SK-N-SH (cell line): ENCODE measurements at regions not wholly inside any gene's neighbourhood (a gene's known extent, or its start where the extent isn't known, plus 50 kb on each side); places are given as distances from the start of the nearest gene placed in this dataset.
A peak's percentile ranks its signal among the peaks of the same experiment; 100 is the strongest.

Experiments
- CTCF ChIA-PET: fragments of 300-600, 350-600 bp; formaldehyde crosslinking; extraction: SDS; loops from one replicate; lab custom pipeline; 2021; lab: Yijun Ruan, JAX
- POLR2A ChIA-PET: fragments of 350-600 bp; sonication (Branson Sonifier 250); formaldehyde crosslinking; extraction: SDS; loops from one replicate; lab custom pipeline; 2020; ENCODE audit warnings: antibody characterized with exemption, inconsistent platforms; lab: Yijun Ruan, JAX
- DNase-seq: peaks from one replicate; pipeline ENCODE4 v3.0.0; 2012
- H2AFZ ChIP-seq: fragments of 200-600 bp; sonication (generic); 2 replicates; pipeline ENCODE4 v1.8.1; 2016; ENCODE audit warnings: antibody characterized with exemption, mild to moderate bottlenecking, low read depth
- H3F3A ChIP-seq: fragments of 200-600 bp; sonication (generic); replicated peaks from 2 replicates; pipeline ENCODE3; 2016; ENCODE audit warnings: antibody characterized with exemption, mild to moderate bottlenecking; ENCODE audit not compliant: insufficient read depth
- H3K27ac ChIP-seq, 2 experiments: fragments of 200-500 bp in 1 of 2; fragments of 200-600 bp in 1 of 2; sonication (Bioruptor generic) in 1 of 2; sonication (generic), shearing (Covaris generic) in 1 of 2; 2 replicates each; pipeline versions ENCODE4 v1.5.1 to v1.6.1; 2014 to 2016; ENCODE audit warnings: low read depth in 2 of 2, inconsistent platforms in 1 of 2, low read length in 1 of 2, mild to moderate bottlenecking in 1 of 2, mixed read lengths in 1 of 2
- H3K27me3 ChIP-seq: fragments of 200-600 bp; sonication (generic), shearing (Covaris generic); 2 replicates; pipeline ENCODE4 v1.6.1; 2016; ENCODE audit warnings: mixed run types; ENCODE audit not compliant: insufficient read depth
- H3K36me3 ChIP-seq, 2 experiments: fragments of 200-500 bp in 1 of 2; fragments of 200-600 bp in 1 of 2; sonication (Bioruptor generic) in 1 of 2; sonication (generic) in 1 of 2; replicated peaks in 1 of 2; 2 replicates each; pipeline versions ENCODE3 to v1.5.1; 2014 to 2016; ENCODE audit warnings: low read length in 1 of 2, mild to moderate bottlenecking in 1 of 2; ENCODE audit not compliant: insufficient read depth in 2 of 2, control insufficient read depth in 1 of 2
- H3K4me1 ChIP-seq, 2 experiments: fragments of 200-500 bp in 1 of 2; fragments of 200-600 bp in 1 of 2; sonication (Bioruptor generic) in 1 of 2; sonication (generic), shearing (Covaris generic) in 1 of 2; 2 replicates each; pipeline versions ENCODE4 v1.5.1 to v1.6.1; 2014 to 2016; ENCODE audit warnings: low read depth in 1 of 2, low read length in 1 of 2, mixed run types in 1 of 2; ENCODE audit not compliant: insufficient read depth in 2 of 2, control insufficient read depth in 1 of 2
- H3K4me2 ChIP-seq: fragments of 200-600 bp; sonication (generic), shearing (Covaris generic); 2 replicates; pipeline ENCODE4 v1.6.1; 2017; ENCODE audit warnings: mixed run types
- H3K4me3 ChIP-seq, 2 experiments: fragments of 200-500 bp in 1 of 2; fragments of 200-600 bp in 1 of 2; sonication (Bioruptor generic) in 1 of 2; sonication (generic), shearing (Covaris generic) in 1 of 2; 2 replicates each; pipeline versions ENCODE4 v1.5.1 to v1.8.1; 2014 to 2016; ENCODE audit warnings: low read depth in 2 of 2, inconsistent platforms in 1 of 2, low read length in 1 of 2, mild to moderate bottlenecking in 1 of 2, mixed read lengths in 1 of 2, moderate library complexity in 1 of 2
- H3K79me2 ChIP-seq: fragments of 200-600 bp; sonication (generic); 2 replicates; pipeline ENCODE4 v1.8.1; 2017; ENCODE audit warnings: mild to moderate bottlenecking; ENCODE audit not compliant: insufficient read depth
- H3K9ac ChIP-seq: fragments of 200-600 bp; sonication (generic); 2 replicates; pipeline ENCODE4 v1.6.1; 2017; ENCODE audit warnings: mixed run types
- H3K9me2 ChIP-seq: fragments of 200-600 bp; sonication (generic); 2 replicates; pipeline ENCODE4 v1.6.1; 2017; ENCODE audit warnings: mixed run types
- H3K9me3 ChIP-seq: fragments of 200-600 bp; sonication (generic); 2 replicates; pipeline ENCODE4 v1.6.1; 2017; ENCODE audit warnings: mixed run types, mild to moderate bottlenecking, moderate library complexity
- H4K20me1 ChIP-seq: fragments of 200-600 bp; sonication (generic); 2 replicates; pipeline ENCODE4 v1.6.1; 2017; ENCODE audit warnings: mild to moderate bottlenecking, mixed run types; ENCODE audit not compliant: insufficient read depth
- ELF1 ChIP-seq: IDR thresholded peaks from 2 replicates; pipeline ENCODE4 v1.4.0; 2012
- FOSL2 ChIP-seq: IDR thresholded peaks from 2 replicates; pipeline ENCODE4 v1.4.0; 2012; ENCODE audit warnings: low read depth, mild to moderate bottlenecking, moderate library complexity, borderline replicate concordance
- FOXJ3 ChIP-seq: sonication (generic); formaldehyde crosslinking; IDR thresholded peaks from 2 replicates; pipeline ENCODE4 v1.5.1; 2020; ENCODE audit warnings: mild to moderate bottlenecking, missing genetic modification reagents
- FOXM1 ChIP-seq: IDR thresholded peaks from 2 replicates; pipeline ENCODE4 v1.4.0; 2012; ENCODE audit warnings: low read depth, mild to moderate bottlenecking
- MEF2A ChIP-seq: IDR thresholded peaks from 2 replicates; pipeline ENCODE4 v1.4.0; 2012; ENCODE audit warnings: low read depth, borderline replicate concordance
- RFX5 ChIP-seq: IDR thresholded peaks from 2 replicates; pipeline ENCODE4 v1.6.1; 2012; ENCODE audit warnings: mild to moderate bottlenecking, improper control_type of control experiment, low read length
- SIN3A ChIP-seq: IDR thresholded peaks from 2 replicates; pipeline ENCODE4 v1.6.1; 2012; ENCODE audit warnings: low read depth, mild to moderate bottlenecking, low read length, moderate library complexity, borderline replicate concordance
- SMC3 ChIP-seq: IDR thresholded peaks from 2 replicates; pipeline ENCODE4 v1.6.1; 2012; ENCODE audit warnings: low read depth, low read length, improper control_type of control experiment
- WGBS: methylation state at CpG from one replicate; pipeline ENCODE4 v1.1.6; 2017; ENCODE audit warnings: low lambda C conversion rate; 5-methylcytosine and 5-hydroxymethylcytosine counted together
- TF ChIP-seq, protein P1 (sequence below): IDR thresholded peaks from 2 replicates; pipeline ENCODE4 v1.4.0; 2012; ENCODE audit warnings: low read depth, borderline replicate concordance
- TF ChIP-seq, protein P2 (sequence below): fragments of 150-350 bp; IDR thresholded peaks from 2 replicates; pipeline ENCODE4 v1.6.1; 2017; ENCODE audit warnings: antibody characterized with exemption, low read length, low read depth, borderline replicate concordance
- TF ChIP-seq, protein P3 (sequence below): IDR thresholded peaks from 2 replicates; pipeline ENCODE4 v1.6.1; 2012; ENCODE audit warnings: mild to moderate bottlenecking, low read depth, low read length, moderate library complexity

DNA sequence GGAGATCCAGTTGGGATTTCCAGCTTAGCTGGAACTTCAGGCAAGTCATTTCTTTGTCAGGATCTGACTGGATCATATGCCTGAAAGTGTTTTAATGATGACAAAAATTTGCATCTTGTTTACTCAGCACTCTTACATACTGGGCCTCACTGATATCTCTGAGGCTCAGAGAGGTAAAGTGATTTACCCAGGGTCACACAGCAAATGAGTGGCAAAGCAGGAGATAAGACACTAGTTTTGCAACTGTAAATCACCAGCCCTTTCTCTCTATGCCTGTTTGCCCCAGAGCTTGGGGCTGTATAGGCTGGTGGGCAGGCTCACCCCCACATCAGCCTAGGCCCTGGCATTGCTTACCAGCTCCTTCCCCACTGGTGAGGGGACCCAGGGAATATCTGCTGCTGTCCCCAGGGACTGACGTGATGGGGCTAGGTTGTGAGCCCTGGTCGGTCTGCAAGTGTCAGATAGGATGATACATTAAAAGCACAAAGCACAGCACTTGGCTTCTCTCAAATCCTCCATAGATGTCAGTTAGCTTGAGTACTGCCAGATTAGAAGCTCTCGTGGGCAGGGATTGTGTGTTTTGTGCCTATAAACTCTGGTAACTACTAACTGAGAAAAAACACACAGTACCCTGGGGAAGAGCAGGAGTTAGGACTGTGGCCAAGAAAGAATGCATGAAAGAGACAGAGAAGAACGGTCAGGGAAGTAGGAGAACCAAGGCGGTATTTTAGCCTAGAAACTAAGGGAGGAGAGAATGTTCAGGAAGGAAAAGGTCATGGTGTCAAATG, 165.4 kb downstream of the COPRS start:
- peaks cover 23 to 24% of the 10 kb centered on the region in 2 experiments for H3K4me1 ChIP-seq
- H3K27me3 ChIP-seq = no peaks in the 10 kb centered on the region
- H3K9me2 ChIP-seq = no peaks in the 10 kb centered on the region
- H2AFZ ChIP-seq = no peak overlapping the region
- no peak for TF ChIP-seq FOXM1
- TF ChIP-seq FOSL2 = no peak
- no peak for TF ChIP-seq SMC3
- no peak for TF ChIP-seq SIN3A
- TF ChIP-seq, protein P1, sequence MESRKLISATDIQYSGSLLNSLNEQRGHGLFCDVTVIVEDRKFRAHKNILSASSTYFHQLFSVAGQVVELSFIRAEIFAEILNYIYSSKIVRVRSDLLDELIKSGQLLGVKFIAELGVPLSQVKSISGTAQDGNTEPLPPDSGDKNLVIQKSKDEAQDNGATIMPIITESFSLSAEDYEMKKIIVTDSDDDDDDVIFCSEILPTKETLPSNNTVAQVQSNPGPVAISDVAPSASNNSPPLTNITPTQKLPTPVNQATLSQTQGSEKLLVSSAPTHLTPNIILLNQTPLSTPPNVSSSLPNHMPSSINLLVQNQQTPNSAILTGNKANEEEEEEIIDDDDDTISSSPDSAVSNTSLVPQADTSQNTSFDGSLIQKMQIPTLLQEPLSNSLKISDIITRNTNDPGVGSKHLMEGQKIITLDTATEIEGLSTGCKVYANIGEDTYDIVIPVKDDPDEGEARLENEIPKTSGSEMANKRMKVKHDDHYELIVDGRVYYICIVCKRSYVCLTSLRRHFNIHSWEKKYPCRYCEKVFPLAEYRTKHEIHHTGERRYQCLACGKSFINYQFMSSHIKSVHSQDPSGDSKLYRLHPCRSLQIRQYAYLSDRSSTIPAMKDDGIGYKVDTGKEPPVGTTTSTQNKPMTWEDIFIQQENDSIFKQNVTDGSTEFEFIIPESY = no peak
- no peak for TF ChIP-seq ELF1
- TF ChIP-seq FOXJ3 (CRISPR knock-in tag) = no peak
- TF ChIP-seq RFX5 = no peak
- TF ChIP-seq, protein P2, sequence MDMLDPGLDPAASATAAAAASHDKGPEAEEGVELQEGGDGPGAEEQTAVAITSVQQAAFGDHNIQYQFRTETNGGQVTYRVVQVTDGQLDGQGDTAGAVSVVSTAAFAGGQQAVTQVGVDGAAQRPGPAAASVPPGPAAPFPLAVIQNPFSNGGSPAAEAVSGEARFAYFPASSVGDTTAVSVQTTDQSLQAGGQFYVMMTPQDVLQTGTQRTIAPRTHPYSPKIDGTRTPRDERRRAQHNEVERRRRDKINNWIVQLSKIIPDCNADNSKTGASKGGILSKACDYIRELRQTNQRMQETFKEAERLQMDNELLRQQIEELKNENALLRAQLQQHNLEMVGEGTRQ = no peak
- TF ChIP-seq, protein P3, sequence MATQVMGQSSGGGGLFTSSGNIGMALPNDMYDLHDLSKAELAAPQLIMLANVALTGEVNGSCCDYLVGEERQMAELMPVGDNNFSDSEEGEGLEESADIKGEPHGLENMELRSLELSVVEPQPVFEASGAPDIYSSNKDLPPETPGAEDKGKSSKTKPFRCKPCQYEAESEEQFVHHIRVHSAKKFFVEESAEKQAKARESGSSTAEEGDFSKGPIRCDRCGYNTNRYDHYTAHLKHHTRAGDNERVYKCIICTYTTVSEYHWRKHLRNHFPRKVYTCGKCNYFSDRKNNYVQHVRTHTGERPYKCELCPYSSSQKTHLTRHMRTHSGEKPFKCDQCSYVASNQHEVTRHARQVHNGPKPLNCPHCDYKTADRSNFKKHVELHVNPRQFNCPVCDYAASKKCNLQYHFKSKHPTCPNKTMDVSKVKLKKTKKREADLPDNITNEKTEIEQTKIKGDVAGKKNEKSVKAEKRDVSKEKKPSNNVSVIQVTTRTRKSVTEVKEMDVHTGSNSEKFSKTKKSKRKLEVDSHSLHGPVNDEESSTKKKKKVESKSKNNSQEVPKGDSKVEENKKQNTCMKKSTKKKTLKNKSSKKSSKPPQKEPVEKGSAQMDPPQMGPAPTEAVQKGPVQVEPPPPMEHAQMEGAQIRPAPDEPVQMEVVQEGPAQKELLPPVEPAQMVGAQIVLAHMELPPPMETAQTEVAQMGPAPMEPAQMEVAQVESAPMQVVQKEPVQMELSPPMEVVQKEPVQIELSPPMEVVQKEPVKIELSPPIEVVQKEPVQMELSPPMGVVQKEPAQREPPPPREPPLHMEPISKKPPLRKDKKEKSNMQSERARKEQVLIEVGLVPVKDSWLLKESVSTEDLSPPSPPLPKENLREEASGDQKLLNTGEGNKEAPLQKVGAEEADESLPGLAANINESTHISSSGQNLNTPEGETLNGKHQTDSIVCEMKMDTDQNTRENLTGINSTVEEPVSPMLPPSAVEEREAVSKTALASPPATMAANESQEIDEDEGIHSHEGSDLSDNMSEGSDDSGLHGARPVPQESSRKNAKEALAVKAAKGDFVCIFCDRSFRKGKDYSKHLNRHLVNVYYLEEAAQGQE = no peak
- TF ChIP-seq MEF2A = no peak
- no peaks in the 10 kb centered on the region for H4K20me1 ChIP-seq
- H3K79me2 ChIP-seq = no peaks in the 10 kb centered on the region
- H3K4me3 ChIP-seq = no peak overlapping the region
- no peak overlapping the region for H3K4me2 ChIP-seq
- ChIA-PET POLR2A (no interaction called here), CTCF (interaction anchor here (1.3 to 4.3 kb wide), 4 partner anchors 9 to 149 kb away, joined by 4 to 25 read pairs (median 8); no protein-coding TSS in a partner anchor)
- H3K9ac ChIP-seq = no peak overlapping the region
- DNase-seq = no peak
- peaks cover 26% of the 10 kb centered on the region for H3F3A ChIP-seq
- H3K36me3 ChIP-seq = no peaks in the 10 kb centered on the region
- H3K9me3 ChIP-seq = no peaks in the 10 kb centered on the region
- WGBS = 86% methylated on average over 5 of the region's 5 CpGs
- H3K27ac ChIP-seq = peak overlapping the region in 1 of 2 experiments; percentile 9; a peak in 1 of 4 replicates
